SHP77 (cell line): ENCODE measurements at regions not wholly inside any gene's neighbourhood (a gene's known extent, or its start where the extent isn't known, plus 50 kb on each side); places are given as distances from the start of the nearest gene placed in this dataset.
A peak's percentile ranks its signal among the peaks of the same experiment; 100 is the strongest.

Experiments
- DNase-seq, 2 experiments: peaks; one replicate each; lab custom pipeline; 2025; lab: John Stamatoyannopoulos, UW

DNA sequence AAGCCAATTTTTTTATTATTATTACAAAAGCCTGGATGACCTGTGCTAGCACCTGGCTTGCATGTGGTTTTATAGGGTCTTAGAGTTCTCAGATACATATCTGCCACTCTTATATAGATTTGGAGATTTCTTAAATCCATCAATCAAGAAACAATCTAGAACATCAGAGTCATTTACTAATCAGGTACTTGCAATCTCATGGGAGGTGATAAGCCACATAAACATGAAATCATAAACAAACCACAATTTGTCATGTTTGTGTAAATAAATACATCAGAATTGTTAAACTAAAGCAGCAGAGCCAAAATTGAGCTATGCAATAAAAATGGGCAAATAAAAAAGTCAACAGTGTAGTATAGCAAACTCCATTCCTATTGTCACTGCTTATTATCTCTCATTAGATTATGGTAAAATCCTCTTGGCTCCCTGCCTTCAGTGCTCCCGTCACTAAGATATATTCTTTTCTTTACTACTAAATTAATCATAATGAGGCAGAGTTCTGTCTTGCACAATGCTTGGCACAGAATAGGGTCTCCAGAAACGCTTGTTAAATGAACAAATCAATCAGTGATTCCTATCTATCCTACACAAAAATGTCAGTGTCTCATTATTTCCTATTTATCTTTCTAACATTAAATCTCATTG lies 108.7 kb upstream of the TTC29 start:
- DNase-seq: no peak

DNA sequence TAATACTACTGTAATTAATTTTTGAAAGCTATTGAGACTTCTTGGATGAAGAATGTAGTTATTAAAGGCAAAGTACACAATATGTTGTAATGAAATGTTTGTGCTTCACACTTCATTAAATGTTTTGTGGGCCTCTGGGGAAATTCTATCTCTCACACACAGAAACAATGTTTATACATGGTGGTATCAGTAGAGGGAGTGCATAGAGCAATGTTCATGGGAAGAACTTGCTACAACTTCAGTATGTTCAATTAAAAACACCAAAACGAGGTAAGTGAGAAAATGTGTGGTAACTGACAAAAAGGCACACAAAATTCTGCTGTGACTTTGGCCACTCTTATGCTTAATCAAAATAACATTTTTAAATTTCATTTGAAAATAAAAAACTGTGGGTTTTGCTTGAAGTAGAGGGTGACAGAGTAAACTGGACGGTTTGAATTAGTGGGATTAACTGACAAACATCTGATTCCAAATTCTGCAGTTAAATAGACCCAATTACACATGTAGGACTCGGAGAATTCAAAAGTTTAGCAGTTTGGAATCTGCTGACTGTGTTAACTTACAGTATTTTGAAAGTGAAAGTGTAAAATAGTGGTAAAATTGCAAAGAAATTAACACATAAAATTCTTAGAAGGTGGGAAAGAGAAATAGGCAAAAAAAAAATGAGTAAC lies 111.4 kb upstream of the TTC29 start:
- no peak for DNase-seq

DNA sequence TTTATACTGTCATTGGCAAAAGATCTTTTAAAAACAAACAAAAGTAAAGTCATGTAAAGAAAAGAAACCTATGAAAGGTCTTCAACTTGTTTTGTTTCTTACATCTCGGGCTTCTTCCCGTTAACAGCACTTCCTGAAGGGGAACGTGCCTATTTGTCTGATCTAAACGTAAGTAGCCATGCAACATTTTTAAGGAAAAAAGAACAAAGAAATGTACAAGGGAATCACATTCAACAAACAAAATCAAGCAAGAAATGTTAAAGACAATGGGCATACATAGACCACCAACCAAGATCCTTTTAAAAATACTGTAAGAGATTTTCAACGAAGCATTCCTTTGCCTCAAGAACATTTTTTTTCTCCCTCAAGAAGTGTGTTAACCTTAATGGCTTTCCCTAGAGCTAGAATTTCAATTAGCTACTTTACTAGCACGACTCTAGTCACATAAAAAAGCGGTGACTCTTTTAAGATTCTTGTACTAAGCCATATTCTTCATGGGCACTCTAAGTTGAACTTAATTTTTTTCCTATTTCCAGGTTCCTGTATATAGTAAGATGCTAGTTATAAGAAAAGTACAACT lies 112.0 kb upstream of the TTC29 start:
- no peak for DNase-seq

DNA sequence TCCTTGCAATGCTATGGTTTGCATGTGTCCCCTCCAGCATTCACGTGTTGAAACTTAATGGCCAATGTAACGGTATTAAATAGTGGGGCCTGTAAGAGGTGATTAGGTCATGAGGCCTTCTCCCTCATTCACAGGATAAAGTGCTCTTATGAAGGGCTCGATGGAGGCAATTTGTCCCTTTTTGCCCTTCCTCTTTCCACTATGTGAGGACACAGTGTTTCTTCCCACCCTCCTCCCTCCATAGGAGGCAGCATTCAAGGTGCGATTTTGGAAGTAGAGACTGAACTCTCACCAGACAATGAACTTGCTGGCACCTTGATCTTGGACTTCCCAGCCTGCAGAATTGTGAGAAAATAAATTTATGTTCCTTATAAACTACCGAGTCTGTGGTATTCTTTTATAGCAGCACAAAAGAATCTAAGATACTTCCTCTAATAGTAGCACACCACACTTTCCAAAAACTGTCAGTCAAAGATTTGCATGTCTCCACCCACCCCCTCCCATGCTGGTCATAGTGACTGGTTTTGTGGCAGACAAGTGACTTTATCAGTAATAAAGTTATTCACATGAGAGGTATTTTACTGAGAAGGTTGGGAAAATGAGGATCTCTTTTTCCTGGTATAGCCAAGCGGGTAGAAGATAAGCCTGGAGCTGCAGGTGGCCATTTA lies 113.5 kb upstream of the TTC29 start:
- no peak for DNase-seq

GRCh38 chr4:147060151-147060931 lies 114.7 kb upstream of the TTC29 start:
- no peak for DNase-seq

- no peak for DNase-seq
Observed at GRCh38 chr4:147064856-147065255, 119.2 kb upstream of the TTC29 start.

GRCh38 chr4:147068564-147068963 lies 122.9 kb upstream of the TTC29 start:
- DNase-seq: no peak

DNA sequence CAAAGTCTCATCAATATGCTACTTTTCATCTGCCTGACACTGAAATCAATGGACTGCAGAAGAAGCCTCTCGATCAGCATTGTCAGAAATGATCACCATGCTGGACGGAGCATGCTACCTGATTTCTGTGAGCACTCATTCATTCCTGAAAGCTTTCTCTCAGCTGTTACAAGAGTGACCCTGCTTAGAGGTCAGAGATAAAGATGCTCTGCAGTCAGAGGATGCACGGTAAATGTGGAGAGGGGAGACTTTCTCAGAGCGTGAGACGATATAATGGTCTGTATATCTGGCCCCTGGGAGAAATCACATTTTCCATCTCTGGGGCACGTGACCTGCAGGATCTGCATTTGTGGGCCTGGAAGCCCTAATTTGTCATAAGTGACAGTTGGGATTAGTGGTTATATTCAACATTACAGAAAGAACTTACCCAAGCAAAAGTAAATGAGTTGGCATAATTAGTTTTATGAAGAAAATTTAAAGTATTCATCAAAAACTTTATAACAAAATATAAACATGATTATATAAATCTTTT lies 125.6 kb upstream of the TTC29 start:
- no peak for DNase-seq

DNA sequence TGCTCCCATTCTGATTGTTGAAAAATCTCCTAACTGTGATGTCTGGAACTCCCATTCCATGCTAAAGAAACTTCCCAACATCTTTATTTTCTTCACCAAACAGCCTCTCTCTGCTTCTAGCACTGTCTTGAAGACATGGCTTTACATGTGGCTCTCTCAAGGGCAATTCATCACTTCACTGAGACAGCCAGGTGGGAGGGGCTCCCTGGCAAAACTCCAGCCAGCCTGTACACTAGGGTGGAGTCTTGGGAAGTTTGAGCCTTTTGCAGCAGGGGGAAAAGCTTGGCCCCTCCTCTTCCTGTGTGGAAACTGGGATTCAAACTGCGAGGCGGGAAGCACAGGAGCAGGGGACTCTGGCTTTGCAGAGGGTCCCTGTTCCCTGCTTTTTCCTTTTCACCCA lies 130.5 kb upstream of the TTC29 start:
- no peak for DNase-seq

DNA sequence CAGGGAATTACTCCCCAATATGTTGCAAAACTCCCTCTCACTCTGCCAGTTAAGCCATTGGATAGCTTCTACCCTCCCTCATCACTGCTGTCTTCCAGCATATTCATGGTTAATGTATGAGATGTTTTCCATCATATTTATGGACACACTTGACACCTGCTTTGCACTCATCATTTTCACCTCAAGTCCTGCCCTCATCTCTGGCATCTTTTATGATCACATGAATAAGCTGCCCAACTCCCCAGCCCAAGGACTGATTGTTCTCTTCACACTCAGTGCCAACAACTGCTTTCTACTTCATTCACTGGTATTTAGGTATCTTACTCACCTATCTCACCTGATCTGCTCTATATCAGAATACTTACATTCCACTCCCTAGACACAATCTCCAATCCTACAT lies 131.1 kb upstream of the TTC29 start:
- DNase-seq: no peak

- DNase-seq: no peak
Observed at GRCh38 chr4:147078362-147078761, 132.7 kb upstream of the TTC29 start.

- peak; percentile 31 to 32 for DNase-seq
Observed at GRCh38 chr4:147078875-147079658, 133.4 kb upstream of the TTC29 start.

GRCh38 chr4:147084861-147085260 lies 139.2 kb upstream of the TTC29 start:
- DNase-seq: no peak

DNA sequence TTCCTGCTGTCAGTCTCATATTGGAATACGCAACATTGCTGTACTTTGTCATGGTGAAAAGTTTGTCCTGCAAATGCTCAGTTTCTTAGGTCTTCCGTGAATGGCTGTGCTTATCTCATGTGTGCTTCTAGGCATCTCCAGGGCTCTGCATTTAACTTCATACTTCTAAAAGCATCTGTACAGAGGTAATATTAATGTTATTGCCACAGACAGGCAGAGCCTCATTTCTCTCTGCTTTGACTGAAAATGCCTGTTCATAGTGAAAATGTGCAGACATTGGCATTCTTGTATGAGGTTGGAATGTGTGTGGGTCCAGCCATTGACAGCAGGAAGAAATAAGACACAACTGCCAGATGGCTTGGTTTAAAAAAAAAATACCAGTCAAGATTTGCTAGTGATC lies 140.1 kb upstream of the TTC29 start:
- no peak for DNase-seq

DNA sequence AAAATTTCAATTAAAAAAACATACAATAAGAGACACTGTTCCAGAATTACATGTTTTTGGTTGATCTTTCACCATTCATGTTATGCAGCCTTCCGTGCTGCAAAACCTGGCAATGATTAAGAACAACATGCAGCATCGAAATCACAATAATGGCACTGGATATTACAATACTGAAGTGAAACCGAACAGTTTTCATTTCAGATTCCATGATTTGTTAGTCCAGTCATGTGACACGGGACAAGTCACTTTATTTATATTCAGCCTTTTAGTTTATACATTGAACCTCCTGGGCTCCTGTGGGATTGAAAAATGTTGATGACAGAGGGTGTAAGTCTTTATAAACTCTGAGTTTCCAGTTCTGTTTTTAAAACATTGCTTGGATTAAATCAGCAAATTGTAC lies 142.5 kb upstream of the TTC29 start:
- DNase-seq: no peak

DNA sequence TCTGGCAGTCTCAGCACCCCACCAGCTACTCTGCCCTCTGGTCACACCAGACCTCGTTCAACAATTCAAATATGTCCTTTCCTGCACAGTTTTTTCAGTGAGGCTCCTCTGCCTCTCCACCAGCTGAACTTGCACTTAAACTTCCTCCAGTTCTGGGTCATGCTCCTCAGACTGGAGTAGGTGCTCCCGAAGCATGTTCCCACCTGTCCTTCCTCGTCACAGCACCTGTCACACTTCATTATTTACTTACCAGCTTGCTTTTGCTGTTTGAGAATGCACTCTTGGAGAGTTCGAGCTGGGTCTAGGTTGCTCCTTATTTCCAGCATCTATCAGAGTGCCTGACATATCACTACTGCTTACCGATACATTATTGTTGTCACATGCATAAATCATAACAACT lies 144.8 kb upstream of the TTC29 start:
- no peak for DNase-seq

DNA sequence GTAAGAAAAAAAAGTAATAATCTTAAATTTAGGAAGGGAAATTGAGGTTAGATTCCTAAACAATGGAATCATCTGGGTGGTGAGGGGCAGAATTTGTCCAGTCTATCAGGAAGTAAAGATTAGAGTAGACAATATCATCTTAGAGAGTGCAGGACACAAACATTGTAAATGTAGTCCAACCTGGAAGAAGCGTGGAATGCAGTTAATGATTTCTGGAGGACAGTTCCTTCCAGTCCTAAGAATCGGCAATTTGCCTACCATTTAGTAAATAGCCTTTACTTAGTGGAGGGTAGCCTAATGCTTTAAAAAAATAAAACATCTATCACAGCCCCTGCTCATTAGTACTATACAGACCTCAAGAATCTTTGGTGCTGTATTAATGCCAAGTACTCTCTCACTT lies 147.5 kb upstream of the TTC29 start:
- DNase-seq: no peak

- DNase-seq: no peak
Observed at GRCh38 chr4:147094238-147094637, 148.6 kb upstream of the TTC29 start.

GRCh38 chr4:147096667-147097604 lies 151.3 kb upstream of the TTC29 start:
- peak in 1 of 2 experiments; percentile 25 for DNase-seq

GRCh38 chr4:147101678-147102077 lies 156.0 kb upstream of the TTC29 start:
- no peak for DNase-seq
